ENCODE measurements at regions not wholly inside any gene's neighbourhood (a gene's known extent, or its start where the extent isn't known, plus 50 kb on each side); places are given as distances from the start of the nearest gene placed in this dataset.
"Not testable (repeated sequence)": the region's sequence is repeated elsewhere in the genome, so short reads cannot be mapped to it uniquely, and the experiment has no call there.

- DNase-seq = no peak
Observed at GRCh38 chr15:26015516-26016075, 152.5 kb upstream of the ATP10A start.

- no peak for DNase-seq
Observed at GRCh38 chr15:26013981-26014380, 150.9 kb upstream of the ATP10A start.

GRCh38 chr15:26011916-26012315 lies 148.8 kb upstream of the ATP10A start:
- no peak for DNase-seq

GRCh38 chr15:26007151-26007550 lies 144.0 kb upstream of the ATP10A start:
- no peak for DNase-seq

GRCh38 chr15:26001201-26001600 lies 138.1 kb upstream of the ATP10A start:
- DNase-seq = no peak

GRCh38 chr15:25993506-25993905 lies 130.4 kb upstream of the ATP10A start:
- no peak for DNase-seq

- DNase-seq = no peak
Observed at GRCh38 chr15:25990220-25990619, 127.1 kb upstream of the ATP10A start.

GRCh38 chr15:25989327-25989726 lies 126.2 kb upstream of the ATP10A start:
- DNase-seq = no peak

GRCh38 chr15:25988716-25989115 lies 125.6 kb upstream of the ATP10A start:
- DNase-seq = not testable (repeated sequence)

GRCh38 chr15:25987638-25988037 lies 124.5 kb upstream of the ATP10A start:
- no peak for DNase-seq

GRCh38 chr15:25985165-25985564 lies 122.0 kb upstream of the ATP10A start:
- DNase-seq = no peak

GRCh38 chr15:25982736-25983135 lies 119.6 kb upstream of the ATP10A start:
- no peak for DNase-seq

GRCh38 chr15:25981114-25981513 lies 118.0 kb upstream of the ATP10A start:
- no peak for DNase-seq

GRCh38 chr15:25972141-25972675 lies 109.1 kb upstream of the ATP10A start:
- no peak for DNase-seq

GRCh38 chr15:25971053-25971452 lies 107.9 kb upstream of the ATP10A start:
- no peak for DNase-seq

- no peak for DNase-seq
Observed at GRCh38 chr15:25969886-25970285, 106.8 kb upstream of the ATP10A start.

- no peak for DNase-seq
Observed at GRCh38 chr15:25967116-25967515, 104.0 kb upstream of the ATP10A start.

GRCh38 chr15:25965326-25965725 lies 102.2 kb upstream of the ATP10A start:
- no peak for DNase-seq

GRCh38 chr15:25960273-25960672 lies 97.1 kb upstream of the ATP10A start:
- DNase-seq = no peak

- DNase-seq = no peak
Observed at GRCh38 chr15:25959100-25959499, 96.0 kb upstream of the ATP10A start.

- DNase-seq = no peak
Observed at GRCh38 chr15:25955628-25956027, 92.5 kb upstream of the ATP10A start.

GRCh38 chr15:25954398-25954797 lies 91.3 kb upstream of the ATP10A start:
- no peak for DNase-seq

GRCh38 chr15:25950014-25950413 lies 86.9 kb upstream of the ATP10A start:
- DNase-seq = no peak

GRCh38 chr15:25947323-25948314 lies 84.5 kb upstream of the ATP10A start:
- no peak for DNase-seq
